NCI-H2029 treated with DMSO at 0.1 percent for 48 hours (cell line): ENCODE measurements at regions not wholly inside any gene's neighbourhood (a gene's known extent, or its start where the extent isn't known, plus 50 kb on each side); places are given as distances from the start of the nearest gene placed in this dataset.

ENCODE experiments used
- DNase-seq: peaks from one replicate; lab custom pipeline; 2025; lab: John Stamatoyannopoulos, UW

DNA sequence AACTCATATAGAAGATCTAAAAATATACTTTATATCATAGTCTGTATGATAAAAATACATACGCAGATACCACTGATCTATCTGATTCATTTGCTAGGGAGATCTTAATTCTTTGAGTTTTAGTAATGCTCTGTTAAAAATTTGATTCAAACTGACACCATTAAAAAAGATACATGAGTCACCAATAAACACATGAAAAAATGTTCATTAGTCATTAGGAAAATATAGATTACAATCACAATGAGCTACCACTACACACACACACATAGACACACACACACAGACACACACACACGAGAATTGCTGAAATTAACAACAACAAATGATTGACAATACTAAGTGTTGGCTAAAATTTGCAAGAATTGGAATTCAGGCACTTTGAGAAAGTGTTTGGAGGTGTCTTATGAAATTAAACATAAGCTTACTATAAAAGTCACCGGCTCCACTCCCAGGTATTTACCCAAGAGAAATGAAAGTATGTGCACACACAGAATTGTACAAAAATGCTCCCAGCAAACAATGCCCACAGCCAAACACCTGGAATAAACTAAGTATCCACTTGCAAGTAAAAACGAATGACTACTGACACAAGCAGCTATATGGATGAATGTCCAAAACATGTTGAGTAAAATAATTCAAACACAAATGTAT lies 117.7 kb upstream of the GGTLC1 start:
- DNase-seq: no peak

DNA sequence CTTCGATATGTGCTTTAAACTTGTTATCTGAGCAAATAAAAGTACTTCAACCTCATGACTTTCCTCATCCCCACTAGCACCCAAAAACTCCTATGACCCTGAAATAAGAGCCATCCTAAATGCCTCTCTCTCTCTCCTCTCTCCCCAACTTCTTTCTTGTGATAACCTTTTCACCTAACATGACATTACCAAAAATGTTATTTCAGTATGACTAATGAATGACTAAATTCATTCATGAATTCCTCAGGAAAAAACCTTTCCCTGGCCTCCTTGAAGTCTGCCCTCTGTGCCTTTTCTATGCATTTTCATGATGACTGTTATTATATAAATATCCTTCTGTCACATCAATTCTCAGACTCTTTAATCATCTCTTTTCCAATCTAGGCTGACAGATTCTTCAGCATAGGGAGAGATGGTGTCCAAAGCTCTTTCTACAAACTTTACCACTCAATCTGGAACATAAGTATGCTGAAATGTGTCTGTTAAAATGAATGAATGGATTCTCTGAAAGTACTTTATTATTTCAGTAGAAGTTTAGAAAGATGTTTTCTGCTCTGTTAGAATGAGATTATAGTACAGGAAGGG lies 114.3 kb upstream of the GGTLC1 start:
- DNase-seq: no peak

DNA sequence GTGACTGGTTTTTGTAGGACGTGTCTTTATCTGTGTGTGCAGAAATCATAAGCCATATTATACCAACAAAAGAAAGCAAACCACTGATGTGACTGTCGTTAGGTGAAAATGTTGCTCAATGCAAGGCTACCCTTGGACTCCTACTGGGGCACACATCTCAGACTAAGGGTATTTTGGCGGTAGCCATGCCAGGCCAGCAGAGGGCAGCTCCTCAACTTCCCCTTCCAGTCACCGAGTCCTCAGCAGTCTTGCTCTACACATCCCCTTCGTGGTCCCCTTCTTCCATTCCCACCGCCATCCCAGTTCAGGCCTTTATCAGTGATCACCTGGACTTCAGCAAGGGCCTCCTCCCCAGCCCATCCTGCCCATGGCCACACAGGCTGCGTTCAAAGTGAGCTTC lies 113.7 kb upstream of the GGTLC1 start:
- DNase-seq: no peak

DNA sequence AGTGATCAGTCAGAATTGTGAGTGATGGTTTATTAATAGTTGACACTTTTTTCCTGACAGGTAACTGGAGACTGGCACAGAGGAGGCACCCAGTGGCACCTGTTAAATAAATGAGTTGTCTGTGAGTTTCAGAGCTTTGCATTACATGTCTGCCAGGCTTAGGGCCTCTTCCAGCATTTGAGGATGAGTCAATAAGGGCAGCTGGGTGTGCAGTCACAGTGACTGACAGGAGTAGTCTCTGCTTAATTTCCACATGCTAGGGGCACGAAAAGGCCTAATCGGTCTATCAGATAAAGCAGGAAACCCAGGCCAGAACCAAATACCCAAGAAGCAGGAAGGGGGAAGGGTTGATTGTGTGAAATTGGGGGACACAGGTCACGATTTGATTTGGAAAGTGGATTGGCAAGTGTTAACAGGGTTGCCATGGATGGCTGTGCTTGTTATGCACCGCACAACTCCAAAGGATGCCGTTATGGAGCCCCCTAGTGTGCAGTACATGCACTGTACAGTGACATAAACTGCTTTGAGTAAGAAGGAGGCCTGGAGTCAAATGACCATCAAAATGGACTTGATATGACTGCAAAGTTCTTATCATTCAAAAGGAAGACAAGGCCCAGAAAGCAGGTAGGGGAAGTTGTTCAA lies 111.9 kb upstream of the GGTLC1 start:
- peak; percentile 43 for DNase-seq

DNA sequence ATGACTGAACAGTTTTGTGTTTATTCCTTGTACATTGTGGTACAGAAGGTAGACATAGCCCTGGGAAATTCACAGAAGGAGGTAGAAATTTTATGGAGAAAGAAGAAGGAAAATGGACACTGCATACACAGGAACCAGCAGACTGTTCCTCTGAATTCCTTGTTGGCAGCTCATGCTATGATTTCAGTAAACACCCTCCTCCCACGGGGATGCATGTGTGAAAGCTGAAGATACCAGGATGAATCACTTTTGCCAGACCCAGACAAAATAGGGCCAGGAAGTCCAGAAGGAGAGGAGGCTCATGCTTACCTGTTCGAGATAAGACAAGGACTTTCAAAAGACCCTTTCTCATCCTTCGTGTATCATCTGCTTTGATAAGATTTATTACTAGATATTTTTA lies 110.3 kb upstream of the GGTLC1 start:
- DNase-seq: no peak

DNA sequence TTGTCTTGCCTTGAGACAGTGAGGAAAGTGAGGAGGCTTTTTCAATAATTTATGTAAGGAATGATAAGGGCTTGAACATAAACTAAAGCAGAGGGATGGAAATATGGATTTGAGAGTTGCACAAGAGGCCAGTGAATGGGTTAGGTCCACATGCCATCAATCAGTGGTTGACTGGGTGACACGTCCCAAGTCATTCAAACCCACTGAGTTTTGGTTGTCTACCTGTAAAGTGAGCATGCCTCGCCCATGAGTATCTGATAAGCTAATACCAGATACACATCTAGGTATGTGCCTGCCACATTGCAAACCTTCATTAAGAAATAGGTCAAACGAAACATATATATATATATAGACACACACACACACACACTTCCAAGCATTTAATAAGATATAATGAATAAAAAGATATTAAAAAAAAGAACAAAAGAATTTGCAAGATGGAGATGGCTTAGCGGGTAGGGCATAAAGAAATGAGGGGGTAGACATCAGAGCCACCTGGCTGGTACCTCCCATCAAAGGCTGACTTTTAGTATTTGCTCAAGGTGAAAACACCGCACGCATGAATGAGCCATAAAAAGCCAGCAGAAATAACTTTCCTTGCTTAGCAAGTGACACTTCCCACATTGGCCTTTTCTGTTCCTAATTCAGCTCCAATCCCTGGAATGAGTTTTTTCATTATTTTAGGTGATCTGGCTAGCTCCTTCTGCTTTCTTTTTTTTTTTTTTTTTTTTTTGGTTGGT lies 109.1 kb upstream of the GGTLC1 start:
- no peak for DNase-seq

DNA sequence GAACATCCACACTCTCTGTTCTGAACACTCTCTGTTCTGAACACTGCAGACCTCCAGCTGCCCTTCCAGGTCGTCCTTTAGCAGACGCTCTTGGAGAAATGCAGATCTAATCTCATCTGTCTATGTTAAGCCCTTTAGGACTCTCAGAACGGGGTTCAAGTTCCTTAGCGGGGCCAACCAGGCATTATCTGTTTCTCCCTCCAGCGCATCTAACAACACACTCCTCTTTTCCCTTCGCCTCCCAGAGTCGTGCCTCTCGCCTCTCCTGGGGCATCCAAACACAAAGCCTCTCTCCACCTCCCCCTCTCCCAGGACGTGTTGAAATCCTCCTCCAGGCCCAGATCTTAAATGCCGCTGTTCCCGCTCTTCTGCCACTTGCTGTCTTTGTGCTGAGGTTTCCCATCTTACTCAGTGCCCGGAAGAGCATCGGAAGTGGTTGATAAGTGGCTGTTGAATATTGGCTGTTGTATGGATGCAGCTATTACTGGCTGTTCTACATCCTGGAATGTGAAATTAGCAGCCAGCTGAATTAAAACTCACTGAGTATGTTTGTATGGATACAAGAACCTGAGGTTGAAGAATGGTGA lies 108.4 kb upstream of the GGTLC1 start:
- DNase-seq: no peak

DNA sequence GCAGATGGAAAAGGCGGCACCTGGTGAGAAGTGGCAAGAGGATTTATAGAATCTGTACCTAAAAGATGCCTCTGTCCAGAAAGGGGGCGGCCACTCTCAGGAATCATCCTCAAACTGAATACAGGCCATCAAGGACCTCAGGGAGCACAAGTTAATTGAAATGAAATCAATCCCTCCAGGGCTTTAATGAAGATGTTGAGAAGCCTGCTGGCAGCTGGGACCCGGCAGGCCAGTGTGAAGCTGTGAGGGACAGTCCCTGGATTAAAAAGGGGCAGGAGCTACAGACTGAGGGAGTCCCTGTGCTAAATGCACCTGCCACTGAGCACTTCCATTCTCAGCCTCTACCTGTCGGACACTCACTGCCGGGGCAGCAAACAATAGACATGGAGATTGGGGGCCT lies 107.7 kb upstream of the GGTLC1 start:
- no peak for DNase-seq

DNA sequence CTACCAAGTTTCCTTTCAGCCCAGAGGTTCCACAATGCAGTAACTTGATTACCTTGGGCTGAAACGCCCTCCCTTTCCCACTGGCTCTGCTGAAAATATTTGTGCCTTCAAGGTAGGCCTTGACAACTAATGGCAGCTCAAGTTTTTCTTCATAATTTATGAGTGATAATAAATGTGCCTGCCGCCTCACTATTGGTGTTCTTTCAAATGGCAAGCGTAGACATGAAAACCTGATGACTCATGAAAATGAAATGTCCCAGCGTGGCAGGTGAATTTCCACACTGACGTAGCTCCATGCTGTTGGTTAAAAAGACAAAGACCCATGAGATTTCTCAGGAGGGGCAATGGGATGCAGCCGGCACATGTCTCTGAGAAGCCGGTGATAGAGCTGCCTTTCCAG lies 107.2 kb upstream of the GGTLC1 start:
- no peak for DNase-seq

DNA sequence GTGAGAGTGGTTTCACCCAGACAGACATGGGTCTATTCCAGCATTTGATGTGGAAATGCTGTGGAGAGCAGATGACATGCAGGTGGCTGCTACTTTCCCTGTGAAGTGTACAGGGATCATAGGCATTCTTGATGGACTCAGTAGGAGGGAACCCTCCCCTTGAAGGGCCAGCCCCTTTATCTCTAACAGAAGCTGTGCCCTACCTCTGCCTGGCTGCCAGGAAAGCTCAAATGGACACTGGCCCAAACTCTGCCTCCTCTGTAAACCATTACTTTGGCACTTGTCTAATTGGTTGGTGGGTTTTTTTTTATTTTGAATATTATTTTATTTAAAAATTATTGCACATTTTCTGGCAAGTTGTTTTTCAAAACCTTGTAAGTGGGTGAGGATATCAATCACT lies 106.7 kb upstream of the GGTLC1 start:
- no peak for DNase-seq

DNA sequence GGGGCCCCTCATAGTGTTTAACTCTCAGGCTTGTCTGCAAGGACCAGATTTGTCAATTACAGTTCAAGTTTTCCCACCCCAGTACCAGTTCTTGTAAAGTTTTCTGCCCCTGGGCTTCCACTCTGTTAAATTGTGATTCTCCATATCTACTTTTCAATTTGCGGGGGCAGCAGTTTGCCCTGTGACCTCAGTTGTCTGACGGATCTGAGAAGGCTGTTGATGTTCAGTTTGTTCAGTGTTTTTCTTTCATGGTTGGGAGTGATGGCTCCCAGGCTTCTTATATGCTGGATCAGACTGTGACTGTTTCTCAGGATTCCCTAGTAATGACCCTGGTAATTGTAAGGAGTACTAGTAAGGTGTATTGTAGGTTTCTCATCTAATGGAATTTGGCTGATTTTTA lies 101.0 kb upstream of the GGTLC1 start:
- no peak for DNase-seq

DNA sequence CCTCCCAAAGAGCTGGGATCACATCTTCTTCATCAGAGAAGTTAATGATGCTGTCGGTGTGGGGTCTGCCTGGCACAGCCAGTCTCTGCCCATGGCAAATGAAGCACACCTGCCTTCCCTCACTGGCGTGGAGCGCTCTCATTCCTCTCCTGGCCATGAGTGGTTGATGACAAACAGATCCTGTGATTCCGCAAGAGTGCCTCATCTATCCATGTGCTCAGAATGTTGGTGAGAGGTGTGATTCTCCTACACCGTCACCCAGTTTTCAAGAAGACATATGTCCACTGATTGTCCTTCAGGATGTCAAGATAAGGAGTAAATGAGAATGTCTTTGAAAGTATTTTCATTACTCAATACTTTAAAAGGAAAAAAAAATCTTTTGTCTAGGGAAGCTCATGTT lies 97.5 kb upstream of the GGTLC1 start:
- DNase-seq: no peak

DNA sequence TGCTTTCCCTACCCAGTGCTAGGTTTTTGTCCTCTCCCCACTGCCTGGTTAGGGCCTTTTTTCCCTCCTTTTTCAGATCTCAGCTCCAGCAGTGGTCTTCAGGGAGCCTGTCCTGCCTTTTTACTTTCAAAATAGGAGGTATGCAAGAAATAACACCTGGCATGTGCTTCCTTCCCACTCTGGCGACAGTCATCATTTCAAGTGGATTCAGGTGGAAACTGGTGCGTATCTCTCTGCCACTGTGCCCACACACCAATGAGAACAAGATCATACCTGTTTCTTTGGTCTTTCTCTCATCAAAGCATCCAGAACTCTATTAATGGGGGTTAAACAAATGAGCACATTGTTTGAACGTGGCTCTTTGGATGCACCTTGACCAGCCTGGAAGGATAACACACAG lies 95.7 kb upstream of the GGTLC1 start:
- no peak for DNase-seq

DNA sequence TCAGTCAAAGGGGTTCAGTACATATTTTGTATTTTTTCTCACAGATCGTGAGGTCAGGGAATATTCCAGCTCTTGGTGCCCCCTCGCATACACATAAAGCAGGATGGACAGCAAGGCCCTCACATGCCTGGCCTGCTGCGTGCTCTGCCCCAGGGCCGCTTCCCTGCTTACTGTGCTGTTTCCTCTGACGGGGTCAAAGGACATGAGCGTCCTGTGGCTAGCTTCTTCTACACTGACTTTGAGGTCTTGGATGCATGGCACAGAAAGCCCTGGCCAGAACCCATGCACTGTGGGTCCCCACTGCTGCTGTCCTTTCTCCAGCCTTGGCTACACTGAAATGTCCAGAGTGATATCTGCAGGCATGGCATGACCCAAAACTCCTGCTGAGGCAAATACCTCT lies 92.5 kb upstream of the GGTLC1 start:
- no peak for DNase-seq

DNA sequence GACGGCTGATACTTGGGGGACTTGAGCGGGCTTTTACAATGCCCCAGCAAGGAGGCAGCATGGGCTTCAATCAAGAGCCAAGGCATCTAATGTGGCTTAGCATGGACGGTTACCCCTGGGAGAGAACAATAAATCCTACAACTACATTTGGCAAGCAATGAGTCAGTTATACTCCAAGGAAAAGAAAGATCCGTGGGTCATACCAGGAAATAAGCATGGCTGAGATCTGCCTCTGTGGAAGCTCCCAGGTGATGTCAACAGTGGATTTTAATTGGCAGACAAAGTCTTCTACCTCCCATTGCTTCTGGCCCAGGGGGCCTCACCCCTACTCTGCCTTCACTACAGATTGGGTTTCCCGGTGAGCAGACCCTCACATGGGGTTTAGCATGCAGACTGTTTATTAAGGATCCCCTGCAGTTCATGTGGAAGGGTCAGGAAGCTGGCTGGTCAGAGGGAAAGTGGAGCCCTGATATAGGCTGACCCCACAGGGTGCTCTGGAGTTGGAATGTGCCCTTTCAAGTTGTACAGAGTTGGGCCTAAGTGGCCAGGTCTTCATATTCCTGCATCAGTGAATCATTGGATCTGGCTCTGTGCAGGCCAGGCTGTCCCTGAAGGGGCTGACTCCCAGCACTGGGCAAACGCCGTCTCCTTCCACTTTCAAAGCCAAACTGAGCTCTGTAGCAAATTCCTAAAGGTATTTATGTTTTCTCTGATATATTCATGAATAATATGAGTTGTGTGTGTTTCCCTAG lies 91.3 kb upstream of the GGTLC1 start:
- DNase-seq: no peak

DNA sequence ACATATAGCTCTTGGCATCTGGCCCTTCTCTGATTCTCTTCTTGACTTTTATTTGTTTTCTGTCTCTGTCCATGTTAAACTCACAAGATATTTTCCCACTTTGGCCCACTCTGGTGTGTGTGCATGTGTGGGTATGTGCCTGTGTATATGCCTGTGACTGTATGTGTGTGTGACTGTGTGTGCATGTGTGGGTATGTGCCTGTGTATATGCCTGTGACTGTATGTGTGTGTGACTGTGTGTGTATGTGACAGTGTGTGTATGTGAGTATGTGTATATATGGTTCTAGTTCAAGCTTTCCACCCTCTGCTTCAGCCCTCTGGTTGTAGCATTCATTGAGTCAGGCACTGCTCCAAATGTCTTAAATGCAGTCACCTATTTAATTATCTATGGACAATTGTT lies 88.6 kb upstream of the GGTLC1 start:
- no peak for DNase-seq

DNA sequence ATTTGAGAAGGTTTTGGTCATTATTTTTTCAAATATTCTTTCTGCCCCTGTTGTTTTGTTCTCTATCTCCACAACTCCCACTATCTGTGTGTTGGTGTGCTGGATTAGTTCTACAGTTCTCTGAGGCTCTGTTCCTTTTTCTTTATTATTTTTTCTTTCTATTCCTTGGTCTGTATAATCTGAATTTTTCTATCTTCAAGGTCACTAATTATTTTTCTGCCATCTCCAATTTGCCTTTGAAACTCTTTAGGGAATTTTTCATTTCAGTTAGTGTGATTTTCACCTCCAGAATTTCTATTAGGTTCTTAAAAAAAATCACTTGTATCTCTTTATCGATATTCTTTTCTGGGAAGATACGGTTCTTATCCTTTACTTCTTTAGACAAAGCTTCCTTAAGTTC lies 82.1 kb upstream of the GGTLC1 start:
- DNase-seq: no peak

DNA sequence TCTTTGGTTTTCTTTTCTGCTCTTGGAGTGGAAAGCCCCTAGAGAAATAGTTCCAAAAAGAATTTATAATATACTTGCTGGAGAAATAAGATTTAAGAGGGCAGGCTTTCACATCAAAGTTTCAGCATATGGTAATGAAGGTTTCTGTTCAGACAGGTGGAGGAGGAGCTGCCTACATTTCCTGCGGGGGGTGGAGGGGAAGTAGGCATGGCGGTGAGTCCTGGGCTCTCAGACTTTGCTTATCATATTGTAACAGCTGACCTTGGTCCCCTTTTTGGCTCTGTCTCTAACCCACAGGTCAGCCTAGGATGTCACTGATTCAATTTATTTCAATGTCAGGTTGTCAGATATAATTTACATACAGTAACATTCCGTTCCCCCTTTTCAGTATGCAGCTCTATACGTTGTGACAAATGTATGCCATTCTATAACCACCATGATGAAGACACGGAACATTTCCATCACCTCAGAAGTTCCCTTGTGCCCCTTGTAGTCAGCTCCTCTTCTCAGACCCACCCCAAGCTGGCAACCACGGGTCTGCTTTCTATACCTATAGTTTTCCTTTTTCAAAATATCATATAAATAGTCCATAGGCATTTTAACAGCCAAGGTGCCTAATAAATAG lies 77.6 kb upstream of the GGTLC1 start:
- DNase-seq: no peak

DNA sequence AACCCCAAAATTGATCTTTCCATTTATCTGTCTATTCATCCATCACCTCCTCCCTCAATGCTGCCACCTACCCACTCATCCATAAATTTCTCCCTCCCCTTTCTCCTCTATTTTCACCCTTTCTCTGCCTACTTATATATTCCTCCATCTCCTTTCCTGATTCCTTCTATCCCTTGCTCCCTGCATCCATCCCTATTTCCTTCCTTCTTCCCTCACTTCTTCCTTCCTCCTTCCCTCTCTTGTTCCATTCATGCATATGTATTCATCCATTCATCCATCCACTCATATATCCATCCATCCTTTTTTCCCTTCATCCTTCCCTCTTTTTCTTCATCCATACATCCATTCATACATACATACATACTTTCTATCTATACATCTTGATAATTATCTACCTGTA lies 76.3 kb upstream of the GGTLC1 start:
- no peak for DNase-seq

DNA sequence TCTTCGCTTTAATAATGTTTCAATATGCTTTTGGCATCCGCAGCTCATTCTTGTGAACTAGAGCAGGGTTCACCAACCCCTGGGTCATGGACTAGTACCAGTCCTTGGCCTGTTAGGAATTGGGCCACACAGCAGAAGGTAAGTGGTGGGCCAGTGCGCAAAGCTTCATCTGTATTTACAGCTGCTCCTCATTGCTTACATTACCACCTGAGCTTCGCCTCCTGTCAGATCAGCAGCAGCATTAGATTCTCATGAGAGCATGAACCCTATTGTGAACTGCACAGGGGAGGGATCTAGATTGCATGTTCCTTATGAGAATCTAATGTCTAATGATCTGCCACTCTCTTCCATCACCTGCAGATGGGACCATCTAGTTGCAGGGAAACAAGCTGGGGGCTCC lies 75.5 kb upstream of the GGTLC1 start:
- no peak for DNase-seq

DNA sequence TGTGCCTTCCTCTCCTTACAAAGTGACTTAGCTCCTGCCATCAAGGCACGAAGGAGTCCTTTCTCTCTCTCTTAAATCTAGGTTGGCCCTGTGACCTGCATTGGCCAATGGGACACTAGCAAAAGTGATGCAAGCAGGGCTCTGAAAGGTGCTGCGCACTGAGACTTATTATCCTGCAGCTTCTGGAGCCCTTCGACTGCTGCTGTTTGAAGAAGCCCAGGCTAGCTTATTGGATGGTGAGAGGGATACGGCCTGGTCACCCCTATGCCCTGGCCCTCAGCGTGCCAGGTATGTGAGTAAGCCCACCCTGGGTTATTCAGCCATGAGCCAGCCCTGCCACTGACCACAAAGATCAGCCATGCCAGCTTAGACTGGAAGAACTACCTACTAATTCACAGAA lies 74.5 kb upstream of the GGTLC1 start:
- no peak for DNase-seq
